ENCODE measurements at regions not wholly inside any gene's neighbourhood (a gene's known extent, or its start where the extent isn't known, plus 50 kb on each side); places are given as distances from the start of the nearest gene placed in this dataset.

GRCh38 chr2:45168711-45169338 lies 159.6 kb upstream of the SIX2 start:
- Histone ChIP-seq H3K36me3 (replicated peaks; ENCODE audit: insufficient read depth, low read depth) (no peaks in the 10 kb centered on the region), H3K79me2 (no peaks in the 10 kb centered on the region), H3K9me3 (ENCODE audit: low read depth) (no peaks in the 10 kb centered on the region), H3K4me3 (peak overlapping the region; percentile 46), H3K9me2 (replicated peaks; ENCODE audit: insufficient read depth) (no peaks in the 10 kb centered on the region), H3K4me1 (ENCODE audit: insufficient read depth) (peaks cover 20% of the 10 kb centered on the region), H3K27ac (no peak overlapping the region), H3K4me2 (peak overlapping the region; percentile 84), H4K20me1 (ENCODE audit: insufficient read depth, poor library complexity, severe bottlenecking) (no peaks in the 10 kb centered on the region), H2AFZ (peak overlapping the region; percentile 81), H3K27me3 (peaks cover 96% of the 10 kb centered on the region)
- 2% methylated on average over 47 of the region's 70 CpGs for WGBS (ENCODE audit: low lambda C conversion rate, missing lambda C conversion rate)
- peak; percentile 93 for TF ChIP-seq EZH2 (IDR thresholded peaks at IDR 0.05; ENCODE audit: borderline replicate concordance)
- TF ChIP-seq EZH2phosphoT487 (IDR thresholded peaks at IDR 0.05; ENCODE audit: low read depth, severe bottlenecking, unreplicated experiment) = peak; percentile 80
- TF ChIP-seq CTCF (IDR thresholded peaks at IDR 0.05; ENCODE audit: poor library complexity) = no peak
- DNase-seq (ENCODE audit: low spot score) = no peak

DNA sequence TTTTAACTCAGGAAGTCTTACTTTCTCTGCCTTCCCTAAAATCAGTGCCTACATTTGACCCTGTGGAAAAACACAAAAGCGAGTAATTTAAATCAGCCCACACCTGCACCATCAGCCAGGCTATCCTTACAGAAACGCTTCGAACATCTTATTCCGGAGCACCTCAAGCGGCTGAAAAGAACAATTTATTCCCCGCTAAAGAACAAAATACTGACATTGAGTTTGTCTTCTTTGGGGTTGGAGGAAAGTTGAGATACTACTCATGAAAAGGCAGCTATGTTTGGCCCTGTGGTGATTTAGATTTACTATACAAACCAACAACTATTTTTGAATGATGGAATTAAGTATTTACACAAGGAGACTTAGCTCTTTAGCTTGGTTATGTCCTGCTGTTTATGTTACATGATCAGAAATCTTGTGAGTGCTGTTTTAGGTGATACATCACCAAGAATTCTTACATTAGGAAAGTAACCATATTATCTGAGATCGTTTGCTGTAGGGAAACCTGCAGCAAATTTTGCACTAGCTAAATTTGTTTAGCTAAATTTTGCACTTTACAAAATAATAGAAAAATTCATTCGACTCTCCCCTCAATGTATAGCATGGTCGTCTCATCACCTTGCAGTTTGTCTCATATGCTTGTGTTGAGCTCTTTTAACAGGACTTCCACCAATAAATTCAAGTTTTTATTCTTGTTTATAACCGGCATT lies 158.8 kb upstream of the SIX2 start:
- Histone ChIP-seq H3K9me2 (replicated peaks; ENCODE audit: insufficient read depth) (no peaks in the 10 kb centered on the region), H2AFZ (peak overlapping the region; percentile 81), H4K20me1 (ENCODE audit: insufficient read depth, poor library complexity, severe bottlenecking) (no peaks in the 10 kb centered on the region), H3K27ac (no peak overlapping the region), H3K27me3 (peaks cover 89% of the 10 kb centered on the region), H3K4me2 (peak overlapping the region; percentile 84), H3K4me1 (ENCODE audit: insufficient read depth) (peaks cover 20% of the 10 kb centered on the region), H3K9me3 (ENCODE audit: low read depth) (no peaks in the 10 kb centered on the region), H3K4me3 (peak overlapping the region; percentile 46), H3K36me3 (replicated peaks; ENCODE audit: insufficient read depth, low read depth) (no peaks in the 10 kb centered on the region), H3K79me2 (no peaks in the 10 kb centered on the region)
- WGBS (ENCODE audit: low lambda C conversion rate, missing lambda C conversion rate) = 43% methylated on average over 10 of the region's 10 CpGs
- TF ChIP-seq CTCF (IDR thresholded peaks at IDR 0.05; ENCODE audit: poor library complexity) (no peak), EZH2phosphoT487 (IDR thresholded peaks at IDR 0.05; ENCODE audit: low read depth, severe bottlenecking, unreplicated experiment) (no peak)
- no peak for DNase-seq (ENCODE audit: low spot score)

DNA sequence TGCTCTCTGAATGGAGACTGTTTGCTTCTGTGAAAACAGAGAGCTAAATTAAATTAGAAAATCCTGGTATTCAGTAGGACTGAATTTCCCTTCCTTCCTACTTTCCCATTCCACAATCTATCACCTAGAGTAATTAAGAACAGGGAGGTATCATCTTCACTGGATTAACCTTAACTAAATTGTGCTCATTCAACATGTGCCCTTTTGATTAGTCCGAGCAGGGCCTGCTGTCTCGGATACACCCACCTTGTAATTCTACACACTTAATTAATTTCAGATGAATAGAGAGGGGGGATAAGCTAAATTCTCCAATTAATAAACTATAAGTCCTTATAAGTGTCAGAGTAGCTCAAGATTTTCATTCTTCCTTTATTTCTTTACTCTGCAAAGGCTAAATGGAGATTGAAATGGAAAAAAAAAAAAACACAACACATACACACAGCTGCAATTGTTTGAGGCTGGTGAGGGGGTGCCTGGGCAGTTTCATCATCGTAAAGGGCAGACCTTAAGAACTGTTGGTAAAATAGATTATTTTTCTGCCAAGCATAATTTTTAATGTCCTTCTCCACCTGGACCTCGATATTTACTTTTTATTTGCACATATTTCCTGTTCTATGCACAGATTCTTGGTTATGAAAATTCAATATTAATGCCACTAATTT lies 157.1 kb upstream of the SIX2 start:
- no peak overlapping the region for H2AFZ ChIP-seq
- H3K36me3 ChIP-seq (replicated peaks; ENCODE audit: insufficient read depth, low read depth) = no peaks in the 10 kb centered on the region
- H3K27me3 ChIP-seq = peaks cover 81% of the 10 kb centered on the region
- H4K20me1 ChIP-seq (ENCODE audit: insufficient read depth, poor library complexity, severe bottlenecking) = no peaks in the 10 kb centered on the region
- TF ChIP-seq EZH2phosphoT487 (IDR thresholded peaks at IDR 0.05; ENCODE audit: low read depth, severe bottlenecking, unreplicated experiment) (no peak), CTCF (IDR thresholded peaks at IDR 0.05; ENCODE audit: poor library complexity) (no peak), EZH2 (IDR thresholded peaks at IDR 0.05; ENCODE audit: borderline replicate concordance) (no peak)
- DNase-seq (ENCODE audit: low spot score) = no peak
- H3K79me2 ChIP-seq = no peaks in the 10 kb centered on the region
- H3K9me2 ChIP-seq (replicated peaks; ENCODE audit: insufficient read depth) = no peaks in the 10 kb centered on the region
- no peaks in the 10 kb centered on the region for H3K9me3 ChIP-seq (ENCODE audit: low read depth)
- no peak overlapping the region for H3K4me3 ChIP-seq
- no peak overlapping the region for H3K4me2 ChIP-seq
- 81% methylated on average over 4 of the region's 4 CpGs for WGBS (ENCODE audit: low lambda C conversion rate, missing lambda C conversion rate)
- H3K4me1 ChIP-seq (ENCODE audit: insufficient read depth) = peaks cover 17% of the 10 kb centered on the region
- H3K27ac ChIP-seq = no peak overlapping the region
